ENCODE measurements at regions not wholly inside any gene's neighbourhood (a gene's known extent, or its start where the extent isn't known, plus 50 kb on each side); places are given as distances from the start of the nearest gene placed in this dataset.

- TF ChIP-seq POLR2AphosphoS5 (IDR thresholded peaks at IDR 0.05; ENCODE audit: low read depth, low read length): no peak
- TF ChIP-seq POLR2A (IDR thresholded peaks at IDR 0.05; ENCODE audit: low read depth, low read length): no peak
- TF ChIP-seq SPI1 (IDR thresholded peaks at IDR 0.05; ENCODE audit: low read depth, low read length): no peak
- no peak for TF ChIP-seq TAF1 (IDR thresholded peaks at IDR 0.05; ENCODE audit: low read depth, low read length)
These were observed 159.1 kb downstream of the CCDC71L start for GRCh38 chr7:106501605-106502580.

All from GM12891 (cell line).